ENCODE measurements at regions not wholly inside any gene's neighbourhood (a gene's known extent, or its start where the extent isn't known, plus 50 kb on each side); places are given as distances from the start of the nearest gene placed in this dataset.
"Not testable (repeated sequence)": the region's sequence is repeated elsewhere in the genome, so short reads cannot be mapped to it uniquely, and the experiment has no call there.

DNA sequence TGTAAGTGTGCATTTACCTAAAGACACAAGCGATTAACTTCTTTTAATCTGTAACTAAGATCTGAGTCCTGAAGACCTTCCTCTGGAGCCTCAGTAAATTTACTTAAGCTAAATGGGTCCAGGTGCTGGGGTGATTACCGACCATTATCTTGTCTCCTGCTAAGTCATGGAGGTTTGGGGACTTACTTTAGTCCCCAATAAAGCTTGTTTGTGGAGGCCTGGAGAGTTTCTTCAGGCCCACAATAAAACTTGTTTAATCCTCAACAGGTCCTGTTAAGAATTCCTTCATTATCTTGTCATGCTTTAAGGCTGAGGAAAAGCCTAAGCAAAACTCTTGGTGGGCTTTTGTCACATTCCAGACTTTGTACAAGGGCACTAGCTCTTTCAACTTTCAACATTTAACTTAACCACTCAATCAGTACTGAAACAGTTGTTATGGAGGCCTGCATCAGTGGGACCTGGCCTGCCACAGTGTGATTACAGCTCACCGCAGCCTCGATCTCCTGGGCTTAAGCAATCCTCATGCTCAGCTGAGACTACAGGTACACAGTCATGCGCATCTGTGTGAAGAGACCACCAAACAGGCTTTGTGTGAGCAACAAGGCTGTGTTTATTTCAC, 84.0 kb downstream of the FMO4 start:
- DNase-seq (ENCODE audit: low read depth), result no peak

DNA sequence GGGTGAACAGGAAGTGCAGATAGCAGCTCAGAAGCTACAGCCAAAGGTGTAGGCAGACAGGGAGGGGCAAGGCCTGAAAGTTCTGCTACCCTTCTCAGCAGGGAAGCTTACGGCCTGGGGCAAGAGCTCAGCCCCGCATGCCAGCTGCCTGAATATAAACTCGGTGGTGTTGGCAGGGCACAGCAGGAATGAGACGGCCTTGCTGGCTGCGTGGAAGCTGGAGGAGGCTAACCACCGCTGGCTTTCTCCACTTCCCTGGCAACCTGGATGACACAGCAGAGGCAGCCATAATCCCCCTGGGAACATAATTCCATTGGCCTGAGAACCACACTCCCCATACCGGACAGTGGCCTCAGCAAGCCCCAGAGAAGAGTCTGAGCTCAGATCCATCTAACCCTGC, 81.9 kb upstream of the PRRC2C start:
- peak; percentile 47 for DNase-seq (ENCODE audit: low read depth)

DNA sequence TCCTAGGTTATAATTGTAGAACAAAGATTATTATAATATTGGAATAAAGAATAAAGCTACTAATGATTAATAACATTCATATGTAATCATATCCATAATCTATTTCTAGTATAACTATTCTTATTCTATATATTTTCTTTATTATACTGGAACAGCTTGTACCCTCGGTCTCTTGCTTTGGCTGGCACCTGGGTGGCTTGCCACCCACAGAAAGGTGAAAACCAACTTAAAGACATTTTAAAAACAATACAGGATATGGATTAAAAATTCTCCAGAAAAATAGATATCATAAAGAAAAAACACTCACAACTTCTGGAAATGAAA, 80.0 kb upstream of the PRRC2C start:
- no peak for DNase-seq (ENCODE audit: low read depth)

DNA sequence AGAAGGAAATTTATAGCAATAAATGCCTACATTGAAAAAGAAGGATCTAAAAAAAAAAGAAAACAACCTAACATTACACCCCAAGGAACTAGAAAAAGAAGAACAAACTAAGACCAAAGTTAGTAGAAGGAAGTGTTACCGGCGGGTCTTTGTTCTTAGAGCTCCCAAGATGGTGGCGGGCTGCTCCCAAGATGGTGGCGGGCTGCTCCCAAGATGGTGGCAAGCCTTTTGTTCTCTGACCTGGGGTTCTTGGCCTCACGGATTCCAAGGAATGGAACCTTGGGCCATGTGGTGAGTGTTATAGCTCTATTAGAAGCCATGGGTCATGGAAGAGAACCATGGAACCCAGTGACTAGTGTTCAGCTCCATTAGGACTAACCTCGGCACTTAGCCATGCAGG, 71.8 kb upstream of the PRRC2C start:
- not testable (repeated sequence) for DNase-seq (ENCODE audit: low read depth)

DNA sequence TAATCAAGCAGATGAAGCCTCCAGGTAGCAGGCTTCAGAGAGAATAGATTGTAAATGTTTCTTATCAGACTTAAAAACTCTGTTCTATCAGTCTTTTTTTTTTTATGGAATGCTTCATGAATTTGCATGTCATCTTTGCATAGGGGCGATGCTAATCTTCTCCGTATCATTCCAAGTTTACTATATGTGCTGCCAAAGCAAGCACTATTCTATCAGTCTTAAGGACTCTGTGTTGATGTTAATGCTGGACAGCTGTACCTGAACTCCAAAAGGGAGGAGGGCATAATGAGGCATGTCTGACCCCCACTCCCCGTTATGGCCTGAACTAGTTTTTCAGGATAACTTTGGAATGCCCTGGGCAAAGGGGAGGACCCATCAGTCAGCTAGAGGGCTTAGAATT, 66.8 kb upstream of the PRRC2C start:
- DNase-seq (ENCODE audit: low read depth), result no peak

DNA sequence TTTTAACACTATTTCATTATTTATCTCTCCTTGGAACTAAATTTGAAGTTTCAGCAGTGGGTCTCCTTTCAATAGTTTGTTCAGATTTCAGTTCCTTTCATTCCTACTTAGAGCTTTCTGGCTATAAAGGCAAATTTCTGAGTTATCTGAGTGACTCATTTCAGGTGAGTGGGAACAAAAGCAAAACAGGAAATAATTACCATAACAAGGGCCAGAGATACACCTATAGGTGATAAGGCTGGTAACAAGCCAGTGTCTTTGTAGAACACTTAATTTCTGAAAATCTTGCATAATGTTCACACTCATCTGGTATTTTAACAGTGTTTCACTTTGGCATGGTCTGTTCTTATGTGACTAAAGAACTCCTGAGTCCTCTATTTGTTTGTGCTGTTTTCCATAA, 64.5 kb upstream of the PRRC2C start:
- no peak for DNase-seq (ENCODE audit: low read depth)

DNA sequence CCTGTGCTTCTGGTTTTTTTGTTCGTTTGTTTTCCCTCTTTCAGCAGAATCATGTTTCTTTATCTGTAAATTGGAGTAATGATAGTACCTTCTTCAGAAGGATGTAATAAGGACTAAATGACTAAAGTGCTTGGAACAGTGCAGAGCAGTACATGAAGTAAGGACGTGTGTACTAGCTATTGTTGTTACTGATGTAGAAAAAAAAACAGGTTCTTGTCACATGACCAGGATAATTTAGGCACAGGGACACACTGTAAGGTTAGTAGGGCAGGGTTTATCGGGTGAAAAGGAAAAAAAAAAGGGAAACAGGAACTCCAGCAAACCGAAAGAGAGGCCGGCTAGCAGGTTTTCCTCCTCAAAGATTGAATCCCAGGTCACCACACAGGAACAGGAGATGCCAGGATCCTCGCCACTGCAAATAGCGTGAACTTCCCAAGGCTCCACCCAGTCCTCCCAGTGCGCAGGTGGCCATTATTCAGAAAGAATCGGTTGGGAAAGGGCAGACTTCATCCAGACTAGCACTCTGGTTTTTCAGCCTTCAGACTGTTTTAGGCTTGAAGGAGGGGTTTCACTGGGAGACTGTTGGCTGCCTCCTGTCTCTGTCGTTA, 63.8 kb upstream of the PRRC2C start:
- no peak for DNase-seq (ENCODE audit: low read depth)

DNA sequence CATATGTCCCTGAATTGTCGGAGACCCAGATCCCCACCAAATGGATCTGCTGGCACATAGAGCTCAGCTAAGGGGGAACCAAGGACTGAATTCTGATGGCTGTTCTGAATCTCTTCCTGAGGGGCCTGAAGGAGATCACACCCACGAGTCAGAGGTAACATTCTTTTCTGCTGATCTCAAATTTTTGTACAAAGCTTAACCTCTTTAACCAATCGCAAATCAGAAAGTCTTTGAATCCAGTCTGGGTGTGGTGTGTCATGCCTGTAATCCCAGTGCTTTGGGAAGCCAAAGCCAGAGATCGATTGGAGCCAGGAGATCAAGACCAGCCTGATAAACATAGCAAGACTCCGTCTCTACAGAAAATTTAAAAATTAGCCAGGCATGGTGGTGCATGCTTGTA, 62.8 kb upstream of the PRRC2C start:
- peak; percentile 65 for DNase-seq (ENCODE audit: low read depth)

DNA sequence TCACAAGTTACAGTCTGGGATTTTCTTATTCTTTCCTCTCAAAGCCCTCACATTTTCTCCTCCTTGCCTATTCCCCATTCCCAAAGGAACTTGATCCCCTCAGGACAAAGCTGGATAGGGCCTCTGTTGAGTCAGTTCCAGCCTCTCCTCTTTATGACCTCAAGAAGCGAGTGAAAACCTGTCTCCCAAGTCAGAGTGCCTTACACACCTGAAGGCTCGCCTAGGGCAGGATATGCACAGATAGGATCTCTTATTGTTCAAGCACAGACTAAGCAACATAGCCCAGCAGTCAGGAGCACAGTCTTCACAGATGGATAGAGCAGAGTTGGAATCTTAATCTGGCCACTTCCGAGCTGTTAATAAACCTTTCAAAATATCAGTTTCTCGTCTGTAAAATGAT, 60.8 kb upstream of the PRRC2C start:
- DNase-seq (ENCODE audit: low read depth), result no peak

DNA sequence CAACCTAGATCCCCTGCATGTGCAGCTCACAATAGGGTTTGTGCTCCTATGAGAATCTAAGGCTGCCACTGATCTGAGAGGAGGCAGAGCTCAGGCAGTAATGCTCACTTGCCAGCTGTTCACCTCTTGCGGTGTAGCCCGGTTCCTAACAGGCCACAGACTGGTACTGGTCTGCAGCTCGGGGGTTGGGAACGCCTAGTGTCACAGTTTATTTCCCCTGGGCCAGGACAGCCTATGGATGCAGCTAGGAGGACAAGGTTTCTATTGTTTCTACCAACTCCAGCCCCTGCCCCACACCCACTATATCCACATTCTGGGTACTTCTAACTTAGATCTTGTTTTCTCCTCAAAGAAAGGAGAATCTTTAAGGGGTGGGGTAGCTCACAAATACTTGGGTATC, 58.7 kb upstream of the PRRC2C start:
- no peak for DNase-seq (ENCODE audit: low read depth)

DNA sequence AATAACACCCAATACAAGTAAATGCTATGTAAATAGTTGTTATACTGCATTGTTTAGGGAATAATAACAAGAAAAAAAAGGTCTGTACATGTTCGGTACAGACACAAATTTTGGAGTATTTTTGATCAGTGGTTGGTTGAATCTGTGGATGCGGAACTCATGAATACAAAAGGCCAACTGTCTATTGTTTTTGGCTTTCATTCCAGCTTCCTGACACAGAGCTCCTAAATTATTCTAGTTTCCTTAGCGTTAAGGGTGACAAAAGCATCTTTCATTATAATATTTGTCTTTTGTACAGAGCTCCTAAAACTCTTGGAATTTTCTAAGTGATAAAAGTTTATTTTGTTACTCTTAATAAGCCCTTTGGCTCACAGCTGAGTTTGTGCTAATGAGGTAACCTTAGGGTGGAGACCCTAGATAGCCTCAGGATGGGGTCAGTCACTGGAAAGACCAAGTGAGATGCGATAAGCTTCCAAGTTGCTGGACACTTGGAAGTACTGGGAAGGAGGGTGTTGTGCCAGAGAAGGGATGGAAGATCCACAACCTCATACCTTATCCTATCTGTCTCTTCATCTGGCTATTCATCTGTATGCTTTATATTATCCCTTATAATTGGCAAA, 57.4 kb upstream of the PRRC2C start:
- DNase-seq (ENCODE audit: low read depth), result no peak

DNA sequence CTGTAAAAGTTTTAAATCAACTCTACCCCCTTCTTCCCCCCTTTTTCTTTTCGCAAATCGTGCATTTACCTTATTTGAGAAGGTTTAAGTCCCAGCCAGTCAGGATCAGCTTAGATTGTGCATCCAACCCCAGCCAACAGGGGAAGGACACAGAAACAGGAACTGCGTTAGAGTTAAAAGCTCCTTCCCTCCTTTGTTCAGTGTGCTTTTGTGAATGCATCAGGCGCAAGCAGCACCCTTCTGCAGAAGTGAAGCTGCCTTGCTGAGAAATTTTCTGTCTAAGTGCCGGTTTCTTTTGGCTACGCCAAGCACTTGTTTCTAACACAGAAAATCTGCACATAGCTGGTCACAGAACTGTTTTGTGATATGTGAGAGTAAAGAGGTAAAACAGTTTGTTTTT, 56.2 kb upstream of the PRRC2C start:
- DNase-seq (ENCODE audit: low read depth), result no peak

DNA sequence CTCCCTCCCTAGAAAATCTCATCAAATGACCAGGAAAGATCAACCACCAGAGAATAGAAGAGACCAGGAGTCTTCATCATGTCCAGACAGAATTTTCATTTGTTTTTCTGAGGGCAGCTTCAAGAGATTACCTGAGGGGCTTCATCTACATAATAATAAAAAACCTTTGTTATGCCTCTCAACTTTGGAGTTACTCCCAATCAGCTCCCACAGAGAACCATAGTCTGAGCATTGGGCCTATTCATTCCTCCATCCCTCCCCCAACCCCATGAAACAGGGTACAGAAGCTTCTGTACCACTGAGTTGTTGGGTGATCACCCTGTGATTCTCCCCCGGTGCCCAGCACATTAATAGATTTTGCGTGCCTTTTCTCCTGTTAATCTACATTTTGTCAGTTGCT, 53.3 kb upstream of the PRRC2C start:
- no peak for DNase-seq (ENCODE audit: low read depth)

DNA sequence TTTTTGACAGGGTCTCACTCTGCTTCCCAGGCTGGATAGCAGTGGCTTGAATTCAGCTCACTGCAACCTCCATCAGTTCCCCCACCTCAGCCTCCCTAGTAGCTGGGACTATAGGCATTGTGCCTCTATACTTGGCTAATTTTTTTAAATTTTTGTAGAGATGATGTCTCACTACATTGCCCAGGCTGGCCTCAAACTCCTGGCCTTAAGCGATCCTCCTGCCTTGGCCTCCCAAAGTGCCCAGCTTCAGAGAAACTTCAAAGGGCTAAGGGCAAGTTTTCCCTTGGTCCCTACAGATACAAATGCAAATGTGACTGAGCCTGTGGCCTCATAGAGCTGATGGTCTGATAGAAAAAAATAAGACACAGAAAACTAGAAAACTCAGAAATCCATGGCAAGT, 52.9 kb upstream of the PRRC2C start:
- DNase-seq (ENCODE audit: low read depth), result no peak

DNA sequence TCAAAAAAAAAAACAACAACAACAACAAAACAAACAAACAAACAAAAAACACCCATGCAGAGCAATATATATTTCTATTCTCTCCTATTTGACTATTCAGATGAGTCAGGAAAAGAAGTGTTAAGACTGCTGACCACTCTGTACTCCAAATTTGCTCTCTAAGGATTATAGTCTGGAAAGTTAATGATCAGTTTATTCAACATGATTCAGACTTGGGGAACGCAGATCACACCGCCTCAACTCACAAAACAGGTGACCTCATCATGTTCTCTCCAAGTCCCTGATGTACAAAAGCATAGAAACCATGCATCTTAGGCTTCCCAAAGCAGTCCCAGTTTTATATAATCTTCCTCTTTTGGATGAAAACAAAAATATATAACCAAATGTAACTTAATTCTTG, 51.9 kb upstream of the PRRC2C start:
- peak; percentile 47 for DNase-seq (ENCODE audit: low read depth)

DNA sequence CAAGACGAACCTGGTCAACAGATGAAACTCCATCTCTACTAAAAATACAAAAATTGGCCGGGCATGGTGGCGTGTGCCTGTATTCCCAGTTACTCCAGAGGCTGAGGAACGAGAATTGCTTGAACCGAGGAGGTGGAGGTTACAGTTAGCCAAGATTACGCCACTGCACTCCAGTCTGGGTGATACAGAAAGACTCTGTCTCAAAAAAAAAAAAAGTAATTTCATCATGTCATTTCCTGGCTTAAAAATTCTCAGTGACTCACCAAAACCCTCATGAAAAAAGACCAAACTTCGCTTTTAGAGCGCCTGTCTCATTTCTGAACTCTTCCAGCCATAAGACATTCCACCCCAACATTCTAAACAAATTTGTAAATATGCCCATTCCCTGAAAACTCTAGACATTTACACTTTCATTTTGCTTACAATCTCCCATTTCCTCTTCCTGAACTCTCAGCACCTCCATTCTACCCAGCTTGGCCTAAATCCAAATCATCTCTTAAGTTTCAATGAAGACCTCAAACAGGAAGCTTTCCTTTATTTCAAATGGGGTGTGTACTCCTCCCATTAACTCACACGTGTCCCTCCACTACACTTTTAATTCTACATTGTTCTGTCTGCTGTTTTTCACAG, 50.5 kb upstream of the PRRC2C start:
- peak; percentile 90 for DNase-seq (ENCODE audit: low read depth)

Data from EH (cell line).